ENCODE measurements at regions not wholly inside any gene's neighbourhood (a gene's known extent, or its start where the extent isn't known, plus 50 kb on each side); places are given as distances from the start of the nearest gene placed in this dataset.

DNA sequence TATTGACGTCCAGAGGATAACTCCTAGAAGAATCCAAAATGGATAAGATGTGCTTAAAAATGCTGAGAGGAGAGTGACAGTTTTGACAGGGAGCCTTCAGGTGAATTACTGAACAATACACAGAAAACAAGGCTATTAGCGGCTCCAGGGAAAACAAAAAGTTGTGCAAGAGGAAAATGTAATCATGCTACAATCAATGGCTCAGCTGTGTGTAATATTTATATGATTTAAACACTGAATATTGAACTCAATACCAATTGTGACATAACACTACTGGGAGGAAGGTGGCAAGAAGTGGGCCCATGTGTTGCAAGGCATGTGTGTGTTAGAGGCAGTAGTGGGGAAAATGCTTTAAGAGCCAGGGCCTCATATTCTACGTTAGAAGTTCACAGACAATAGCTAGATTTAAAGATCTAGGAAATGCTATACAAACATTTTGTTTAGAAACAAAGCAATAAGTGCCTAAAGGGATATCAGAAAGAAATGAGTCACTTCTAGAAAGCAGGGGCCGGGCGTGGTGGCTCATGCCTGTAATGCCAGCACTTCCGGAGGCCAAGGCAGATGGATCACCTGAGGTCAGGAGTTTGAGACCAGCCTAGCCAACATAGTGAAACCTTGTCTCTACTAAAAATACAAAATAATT is 253.2 kb upstream of the IRX5 start:
- no peak for DNase-seq (ENCODE audit: low spot score)

DNA sequence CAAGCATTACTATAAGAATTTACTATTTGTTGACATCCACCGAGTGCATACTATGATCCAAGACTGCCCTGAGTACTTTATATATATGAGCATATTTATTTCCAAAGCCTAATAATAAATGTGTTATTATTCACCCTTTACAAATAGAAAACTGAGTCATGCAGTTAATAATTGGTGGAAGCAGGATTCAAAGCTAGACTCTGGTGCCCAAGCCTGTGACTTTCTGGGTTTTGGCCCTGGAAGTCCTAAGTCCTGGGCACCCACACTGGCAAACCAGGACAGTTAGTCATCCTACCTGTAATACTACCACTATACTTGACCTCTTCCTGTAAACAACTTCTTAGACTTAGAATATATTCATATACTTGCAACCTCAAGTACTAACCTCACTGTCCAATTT is 257.4 kb upstream of the IRX5 start:
- no peak for DNase-seq (ENCODE audit: low spot score)

DNA sequence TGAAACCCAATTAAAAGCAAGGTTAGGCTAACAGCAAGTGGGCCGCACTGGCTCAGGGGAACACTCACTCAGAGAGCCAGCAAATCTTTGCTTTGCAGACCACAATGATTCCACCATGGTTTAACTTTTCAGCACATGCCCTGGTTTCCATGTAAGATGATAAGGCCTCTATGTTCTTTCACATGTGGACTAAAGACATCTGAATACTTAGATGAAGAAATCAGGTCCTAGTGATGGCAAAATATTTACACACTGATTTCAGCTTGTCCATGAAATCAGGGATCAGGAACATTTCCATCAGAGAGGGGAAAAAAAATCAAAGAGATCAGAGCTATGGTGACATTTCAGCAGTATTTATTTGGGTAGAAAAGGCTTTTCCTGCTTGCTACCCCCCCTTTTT is 258.2 kb upstream of the IRX5 start:
- no peak for DNase-seq (ENCODE audit: low spot score)

DNA sequence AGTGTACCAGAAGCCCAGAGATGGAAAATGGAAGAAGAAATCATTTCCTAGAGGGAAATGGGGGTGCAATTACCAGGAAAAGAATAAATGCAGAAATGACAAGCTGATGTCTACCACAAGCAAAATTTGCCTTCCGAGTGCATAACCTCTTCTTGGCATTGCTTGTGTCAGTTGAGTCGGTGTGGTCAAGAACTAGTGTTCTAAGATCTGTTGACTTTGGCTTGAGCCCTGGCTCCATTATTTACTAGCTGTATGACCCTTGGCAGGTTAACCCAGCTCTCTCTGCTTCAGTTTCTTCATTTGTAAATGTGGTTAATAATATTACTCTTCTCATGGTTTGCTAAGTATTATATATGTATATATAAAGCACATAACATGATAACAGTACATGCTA is 273.0 kb upstream of the IRX5 start:
- DNase-seq (ENCODE audit: low spot score): no peak

DNA sequence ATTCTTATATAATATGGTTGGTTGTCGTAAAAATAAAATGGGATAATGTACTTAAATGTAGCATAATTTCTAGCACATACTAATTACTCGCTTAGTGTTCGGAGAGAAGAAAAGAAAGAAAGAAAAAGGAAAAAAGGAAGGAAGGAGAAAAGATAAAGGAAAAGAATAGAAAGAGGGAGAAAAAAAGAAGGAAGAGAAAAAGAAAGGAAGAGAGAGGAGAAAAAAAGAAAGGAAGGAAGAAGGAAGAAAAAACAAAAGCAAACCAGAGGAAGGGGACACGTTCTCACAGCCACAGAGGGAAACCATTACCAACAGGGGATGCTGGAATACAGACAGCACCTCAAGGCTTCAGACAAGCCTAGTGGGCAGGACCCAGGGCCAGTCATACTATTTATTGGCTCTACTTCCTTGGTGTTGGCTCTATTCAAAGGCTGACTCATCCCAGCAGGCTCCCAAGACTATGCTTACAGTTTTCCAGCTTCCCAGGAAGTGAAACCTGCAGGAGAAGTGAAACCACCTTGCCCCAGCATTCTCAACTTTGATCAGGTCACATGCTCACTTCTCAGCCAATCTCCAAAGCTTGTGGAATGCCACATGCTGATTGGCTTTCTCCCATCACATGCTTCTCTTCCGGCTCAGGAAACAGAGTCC is 273.5 kb upstream of the IRX5 start:
- DNase-seq (ENCODE audit: low spot score): no peak

DNA sequence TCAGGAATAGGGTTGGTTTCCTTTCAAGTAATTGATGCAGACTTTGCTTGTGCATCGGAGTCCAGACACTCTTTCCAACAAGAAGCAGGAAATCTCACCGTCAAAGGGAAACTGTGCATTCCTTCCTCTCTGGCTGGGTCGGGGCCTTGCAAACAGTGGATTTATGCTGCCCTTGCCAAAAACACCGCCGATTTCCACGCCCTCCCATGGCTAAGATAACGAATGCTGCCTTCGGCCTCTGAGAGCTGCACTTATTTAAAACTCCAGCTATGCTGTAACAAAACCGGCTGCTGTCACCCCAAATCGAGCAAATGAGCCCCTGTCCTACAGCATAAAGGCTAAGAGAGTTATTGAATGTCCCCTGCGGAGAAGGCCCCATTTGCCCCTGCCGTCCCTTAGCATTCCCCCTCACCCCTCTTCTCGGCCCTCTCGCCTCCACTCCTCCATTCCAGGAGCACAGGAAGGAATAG is 275.5 kb upstream of the IRX5 start:
- no peak for DNase-seq (ENCODE audit: low spot score)

DNA sequence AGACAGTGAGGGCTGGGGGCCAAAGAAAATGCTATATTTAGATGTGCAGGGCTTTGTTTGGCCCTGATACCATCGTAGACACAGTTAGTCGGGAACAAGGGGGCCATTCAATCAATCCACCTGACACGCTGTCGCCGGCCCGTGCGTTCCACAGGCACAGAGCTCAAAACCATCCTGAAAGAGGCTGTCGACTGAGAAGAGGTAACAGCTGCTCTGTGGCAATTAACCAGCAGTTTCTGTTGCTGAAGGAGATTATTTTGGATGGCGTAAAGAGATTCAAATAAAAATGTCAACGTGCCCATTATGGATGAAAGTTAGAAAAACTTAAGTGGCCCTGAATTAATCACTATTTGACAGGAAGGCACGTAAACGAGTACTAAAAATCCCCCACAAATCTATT is 276.2 kb upstream of the IRX5 start:
- no peak for DNase-seq (ENCODE audit: low spot score)

DNA sequence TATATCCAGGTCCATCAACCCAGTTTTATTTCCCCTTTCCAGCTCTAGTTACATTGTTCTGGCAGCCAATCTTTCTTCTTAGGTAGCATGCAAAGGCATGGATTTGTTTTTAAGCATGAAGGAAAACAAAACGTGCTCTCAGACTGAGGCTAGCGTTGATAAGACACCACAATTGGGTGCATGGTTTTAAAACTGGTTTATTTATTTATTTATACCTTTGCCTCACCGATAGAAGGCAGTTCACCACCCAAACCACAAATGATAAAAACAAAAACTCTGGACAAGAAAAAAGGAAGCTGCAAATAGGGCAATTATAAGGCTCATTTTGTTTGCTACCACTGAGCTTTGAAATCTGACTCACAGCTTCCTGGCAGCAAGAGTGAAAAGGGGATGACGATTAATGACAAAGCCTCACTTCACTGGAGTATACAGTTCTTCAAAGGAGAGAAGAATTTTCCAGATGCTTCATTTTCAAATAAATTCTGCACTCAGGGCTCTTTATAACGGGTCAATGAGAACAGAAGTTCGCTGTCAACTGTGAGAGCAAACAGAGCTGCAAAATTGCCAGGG is 278.4 kb upstream of the IRX5 start:
- no peak for DNase-seq (ENCODE audit: low spot score)

DNA sequence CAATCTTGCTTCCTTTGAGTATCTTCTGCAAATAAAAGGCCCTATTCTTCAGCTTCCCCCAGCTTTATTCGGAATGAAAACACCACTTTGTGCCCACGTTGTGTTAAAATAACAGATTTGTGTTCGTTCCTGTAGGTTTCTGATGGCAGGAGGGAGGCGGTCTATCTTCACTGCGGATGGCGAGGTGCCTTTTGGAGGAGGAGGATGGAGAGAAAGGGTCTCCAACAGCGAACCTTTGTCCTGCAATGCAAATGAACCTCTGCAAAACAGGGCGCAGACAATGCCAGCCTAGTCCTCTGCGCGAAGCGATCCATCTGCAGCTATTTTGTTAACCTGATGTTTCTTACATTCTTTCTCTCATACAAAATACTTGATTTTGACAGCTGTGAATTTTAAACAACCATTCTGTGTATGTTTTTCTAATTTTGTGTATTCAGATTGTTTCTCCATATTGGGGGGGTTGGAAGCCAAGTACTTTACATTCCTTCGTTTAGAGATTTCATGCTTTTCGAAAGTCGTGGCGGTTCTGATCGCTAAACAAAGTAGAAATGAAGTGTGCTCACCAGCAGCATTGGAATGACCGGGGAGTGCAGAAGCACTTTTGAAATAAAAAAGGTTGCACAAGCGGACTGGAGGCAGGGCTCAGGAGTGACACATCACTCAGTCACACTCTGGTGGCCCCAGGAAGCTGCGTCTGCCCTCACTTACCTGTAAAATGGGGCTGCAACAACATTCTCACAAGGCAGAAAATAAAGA is 279.0 kb upstream of the IRX5 start:
- no peak for DNase-seq (ENCODE audit: low spot score)

DNA sequence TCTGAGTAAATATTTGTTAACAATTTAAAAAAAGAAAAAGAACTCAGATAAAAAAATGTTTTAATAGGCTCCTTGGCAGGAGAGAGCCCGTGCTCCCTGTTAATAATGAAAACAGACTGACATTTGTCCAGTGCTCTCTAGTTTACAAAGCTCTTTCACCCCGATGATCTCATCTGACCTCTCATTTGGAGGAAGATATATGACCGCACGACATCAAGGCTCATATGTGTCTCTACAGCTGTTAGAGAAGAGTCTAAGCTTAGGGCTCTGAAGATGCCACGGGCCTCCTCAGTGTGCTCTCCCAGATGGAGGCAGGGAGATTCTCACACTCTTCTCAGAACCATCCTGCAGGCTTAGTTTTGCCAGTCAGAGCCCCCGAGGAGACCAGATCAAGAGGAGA is 280.8 kb upstream of the IRX5 start:
- no peak for DNase-seq (ENCODE audit: low spot score)

DNA sequence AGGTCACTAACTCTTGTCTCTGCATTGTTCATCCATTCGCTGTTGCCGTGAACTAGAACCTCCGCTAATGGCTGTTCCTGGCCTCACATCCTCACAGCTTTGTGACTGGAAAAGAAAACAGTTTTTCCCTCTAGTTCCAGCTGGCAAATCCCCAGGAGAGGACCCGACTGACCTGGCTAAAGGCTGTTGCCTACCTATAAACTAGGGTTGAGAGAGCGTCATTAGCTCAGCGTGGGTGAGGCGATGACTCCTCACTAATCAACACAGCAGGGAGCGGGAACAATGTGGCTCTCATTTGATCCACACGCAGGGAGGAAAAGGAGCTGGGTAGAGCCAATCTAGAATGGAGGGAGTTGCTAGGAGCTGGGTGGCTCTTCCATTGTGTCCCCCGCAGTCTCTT is 282.1 kb upstream of the IRX5 start:
- no peak for DNase-seq (ENCODE audit: low spot score)

DNA sequence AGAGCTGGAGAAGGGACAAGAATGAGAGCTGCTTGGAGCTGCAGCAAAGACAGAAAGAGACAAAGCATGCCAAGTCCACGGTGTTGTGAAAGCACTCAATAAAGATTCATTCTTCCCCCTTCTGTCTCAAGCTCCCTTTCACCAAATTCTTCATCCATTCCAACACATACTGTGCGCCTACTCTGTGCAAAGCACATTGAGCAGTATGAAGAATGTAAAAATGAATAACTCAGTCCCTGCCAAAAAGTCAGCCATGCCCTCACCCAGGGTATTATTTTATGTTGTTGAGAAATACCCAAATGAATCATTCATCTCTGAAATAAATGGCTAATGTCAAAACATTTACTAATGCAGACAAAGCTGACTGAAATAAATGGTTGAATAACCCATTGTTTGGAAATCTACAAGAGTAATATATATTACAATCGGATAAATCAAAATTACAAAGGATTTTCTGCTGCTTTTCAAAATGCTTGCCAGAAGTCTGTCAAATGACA is 282.9 kb upstream of the IRX5 start:
- no peak for DNase-seq (ENCODE audit: low spot score)

DNA sequence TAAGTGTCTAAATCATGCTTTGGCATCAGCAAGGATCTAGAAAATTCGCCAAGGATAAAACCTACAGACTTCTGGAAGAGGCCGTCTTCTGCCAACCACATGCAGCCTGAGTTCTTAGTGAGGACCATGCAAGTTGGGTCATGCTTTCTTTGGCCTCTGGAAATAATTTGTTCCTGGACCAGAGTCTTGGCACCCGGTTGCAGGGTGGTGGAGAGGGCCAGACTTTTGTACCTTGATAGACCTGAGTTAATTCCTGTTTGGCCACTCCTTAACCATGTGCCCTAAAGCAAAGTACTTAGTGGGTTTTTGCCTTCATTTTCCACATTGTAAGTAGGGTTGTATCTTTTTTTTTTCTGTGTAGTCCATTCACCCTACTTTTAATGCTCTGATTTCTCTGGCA is 283.4 kb upstream of the IRX5 start:
- DNase-seq (ENCODE audit: low spot score): no peak

DNA sequence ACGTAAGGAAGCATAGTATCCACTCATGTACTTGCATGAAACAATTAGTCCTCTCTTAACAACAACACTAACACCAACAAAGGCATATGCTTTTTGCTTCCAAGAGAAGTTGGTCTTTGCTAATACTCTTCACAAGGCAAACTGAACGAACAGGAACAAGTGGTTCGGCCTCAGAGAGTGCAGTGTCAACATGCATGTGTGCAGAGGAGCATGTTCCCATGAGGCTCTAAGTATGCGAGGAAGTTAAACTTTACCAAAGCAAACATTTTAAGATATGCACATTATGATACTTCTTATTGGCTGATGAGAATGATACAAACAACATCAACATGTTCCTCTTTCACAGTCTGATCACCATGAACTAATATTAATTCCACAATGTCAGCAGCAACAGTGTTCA is 285.3 kb upstream of the IRX5 start:
- DNase-seq (ENCODE audit: low spot score): no peak

DNA sequence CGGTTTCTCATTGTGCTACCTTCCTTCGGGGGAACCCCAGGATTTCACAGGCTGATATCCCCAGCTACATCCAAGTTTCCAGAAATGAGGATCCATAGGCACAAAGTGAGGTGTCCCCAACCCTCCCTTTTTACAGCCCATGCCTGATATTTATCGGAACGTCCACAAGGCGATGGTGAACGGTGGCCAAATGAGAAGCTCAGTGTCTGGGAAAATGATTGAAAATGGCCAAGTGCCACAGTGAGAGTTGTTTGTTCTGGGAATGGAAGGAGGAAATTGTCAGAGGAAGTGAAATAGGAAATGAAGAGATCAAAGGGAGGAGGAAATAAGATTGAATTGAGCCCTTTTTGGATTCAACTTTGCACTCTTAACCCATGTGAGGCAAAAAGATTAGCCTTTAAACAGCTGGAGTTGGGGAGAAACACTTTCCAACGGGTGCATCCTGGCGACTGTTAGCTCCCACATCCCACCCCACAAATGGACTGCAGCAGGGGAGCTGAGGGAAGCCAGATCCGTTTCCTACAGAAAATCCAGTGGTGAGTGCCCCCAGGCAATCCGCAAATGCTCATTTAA is 294.4 kb upstream of the IRX5 start:
- no peak for DNase-seq (ENCODE audit: low spot score)

DNA sequence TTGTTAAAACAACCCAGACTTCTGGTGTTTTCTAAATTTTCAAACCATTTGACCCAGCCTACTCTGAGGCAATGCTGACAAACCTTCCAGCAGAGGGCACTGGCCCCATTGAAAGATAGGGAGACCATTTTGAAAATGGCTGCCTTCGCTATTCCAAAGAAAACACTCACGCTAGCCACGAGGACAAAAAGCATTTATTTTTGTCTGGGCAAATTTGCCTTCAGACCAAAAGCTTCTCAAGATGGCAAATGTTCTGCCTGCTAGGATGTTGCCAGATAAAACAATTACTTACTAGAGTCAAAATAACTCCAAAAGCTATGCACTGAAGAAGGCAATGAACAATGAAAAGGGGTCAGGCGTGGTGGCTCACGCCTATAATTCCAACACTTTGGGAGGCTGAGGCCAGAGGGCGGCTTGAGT is 296.7 kb upstream of the IRX5 start:
- no peak for DNase-seq (ENCODE audit: low spot score)

DNA sequence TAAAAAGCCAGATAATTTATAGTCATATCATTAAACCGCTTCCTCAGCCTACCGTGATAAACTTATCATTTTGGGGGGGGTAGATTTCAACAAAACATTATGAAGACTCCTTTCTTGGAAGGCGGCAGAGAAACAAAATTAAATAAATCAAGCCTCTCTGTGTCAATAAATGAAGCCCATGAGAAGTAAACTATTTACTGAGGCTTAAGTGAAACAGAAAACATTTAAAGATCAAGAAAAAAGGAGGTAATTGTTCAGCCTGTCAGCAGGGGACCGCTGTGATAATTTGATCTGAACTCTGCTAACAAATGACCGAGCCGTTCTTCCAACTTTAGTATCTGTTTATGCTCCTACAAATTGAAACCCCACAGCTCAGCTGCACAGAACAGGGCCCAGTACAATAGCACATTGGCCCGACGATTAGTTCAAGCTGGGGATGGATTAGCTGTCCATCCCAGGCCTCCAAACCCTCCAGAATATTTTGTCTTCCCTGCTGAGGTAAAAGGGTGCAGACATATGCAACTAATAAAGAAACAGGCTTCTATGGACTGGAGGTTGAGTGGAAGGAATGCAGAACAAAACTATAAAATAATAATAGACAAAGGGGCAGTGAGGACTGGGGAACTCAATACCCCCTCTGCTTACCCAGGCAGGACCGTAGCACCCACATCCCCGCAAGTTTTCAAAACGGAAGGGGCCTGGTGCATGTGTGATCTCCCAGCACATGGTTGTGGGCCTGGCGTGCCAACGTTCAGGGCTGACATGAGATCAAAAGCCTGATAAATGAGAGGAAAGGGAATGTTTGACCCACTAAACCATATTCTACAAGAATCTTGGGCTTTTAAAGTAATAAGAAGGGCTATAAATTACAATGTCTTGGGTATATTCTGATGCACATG is 298.1 kb upstream of the IRX5 start:
- no peak for DNase-seq (ENCODE audit: low spot score)

DNA sequence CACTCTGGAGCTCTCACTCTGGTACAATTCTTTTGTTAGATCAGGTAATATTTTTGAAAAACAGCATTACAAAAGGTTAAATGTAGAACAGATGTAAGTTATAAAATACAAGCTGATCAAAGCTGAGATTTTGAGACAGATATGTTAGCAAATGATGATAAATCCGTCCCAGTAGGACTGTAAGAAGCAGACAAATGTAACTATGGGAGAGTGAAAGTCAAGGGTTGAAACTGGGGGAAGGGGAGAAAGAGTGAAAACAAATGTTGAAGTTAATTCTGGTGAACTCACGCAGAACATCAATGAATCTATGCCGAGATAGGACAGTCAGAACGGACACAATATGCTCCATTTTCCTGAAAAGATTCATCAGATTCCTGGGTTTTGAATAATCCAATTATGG is 298.9 kb upstream of the IRX5 start:
- DNase-seq (ENCODE audit: low spot score): no peak

DNA sequence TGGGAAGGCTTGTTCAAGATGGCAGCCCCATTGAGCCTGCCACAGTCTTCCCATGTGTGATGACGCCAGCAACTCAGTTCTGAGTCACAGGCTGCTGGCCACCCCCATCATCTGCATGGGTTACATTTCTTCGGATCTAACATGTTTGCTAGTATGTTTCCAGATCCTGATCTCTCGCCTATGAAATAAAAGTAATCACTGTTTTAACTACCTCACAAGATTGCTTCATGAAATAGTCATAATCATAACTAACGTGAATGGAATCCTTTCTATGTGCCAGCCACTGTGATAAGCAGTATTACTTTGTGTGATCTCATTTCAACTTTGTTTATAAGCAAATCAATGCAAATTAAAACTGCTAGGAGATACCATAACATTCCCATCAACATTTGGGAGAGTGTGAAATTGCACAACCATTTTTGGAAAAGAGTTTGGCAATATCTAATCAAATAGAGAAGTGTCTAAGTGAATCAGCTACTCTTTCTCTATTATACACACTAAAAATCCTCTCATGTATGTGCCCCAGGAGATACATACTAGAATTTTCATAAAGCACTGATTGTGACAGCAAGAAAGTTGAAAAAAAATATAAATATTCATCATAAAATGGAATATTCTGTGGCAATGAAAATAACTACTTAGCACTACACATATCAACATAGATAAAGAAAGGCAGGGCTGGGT is 300.2 kb upstream of the IRX5 start:
- DNase-seq (ENCODE audit: low spot score): no peak

DNA sequence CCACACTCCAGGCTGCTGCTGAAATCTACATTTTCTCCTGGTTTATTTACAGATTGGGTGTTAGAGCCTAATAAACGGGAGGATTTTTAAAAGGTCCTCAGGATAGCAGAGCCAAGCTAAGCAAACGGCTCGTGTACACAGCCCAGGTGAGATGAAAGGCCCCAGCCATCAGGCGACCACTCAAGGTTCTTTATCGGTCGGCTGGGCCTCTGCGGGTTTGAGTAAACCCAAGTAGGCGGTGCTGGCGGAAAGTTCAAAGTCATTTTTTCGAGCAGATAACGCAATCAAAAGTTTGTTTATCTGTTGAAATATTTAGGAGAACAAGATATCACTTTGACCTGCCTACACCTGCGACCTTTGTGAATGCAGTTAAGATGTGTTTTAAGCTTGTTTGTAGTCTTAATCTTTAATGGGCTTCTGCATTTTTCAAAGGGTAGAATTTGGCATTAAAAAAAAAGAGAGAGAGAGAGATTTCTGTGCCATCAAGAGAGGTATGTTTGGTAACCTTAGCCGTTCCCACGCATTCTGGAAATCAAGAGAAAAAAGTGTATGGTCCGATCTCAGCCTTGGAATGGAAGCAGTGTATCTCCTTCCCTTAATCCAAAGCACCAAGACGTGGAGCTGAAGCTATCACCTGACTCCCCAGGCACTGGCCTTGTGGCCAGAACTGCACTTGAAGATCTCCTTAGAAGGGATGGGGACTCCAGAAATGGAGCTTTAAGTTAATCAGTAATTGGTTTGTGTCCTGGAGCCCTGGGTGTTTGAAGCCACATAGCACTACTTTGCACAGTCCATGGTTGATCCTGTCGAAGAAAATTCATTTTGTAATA is 301.7 kb upstream of the IRX5 start:
- DNase-seq (ENCODE audit: low spot score): peak; percentile 7

All from HuH-7.5 (cell line).